Vagina (tissue), 2 donors: ENCODE measurements at regions not wholly inside any gene's neighbourhood (a gene's known extent, or its start where the extent isn't known, plus 50 kb on each side); places are given as distances from the start of the nearest gene placed in this dataset. TPM values are rescaled to one million over a fixed set of nuclear protein-coding genes. Genes with fewer than 3 reads are reported as not detected.

ENCODE experiments used
- DNase-seq, 2 donors: peaks; one replicate each; pipeline ENCODE4 v3.0.0-alpha.2; 2017; ENCODE audit errors: extremely low spot score in 2 of 2
- H3K27ac ChIP-seq: fragments of 200-600 bp; sonication (generic); one replicate; pipeline ENCODE4 v1.5.1; 2019
- H3K27me3 ChIP-seq: fragments of 200-600 bp; sonication (generic); one replicate; pipeline ENCODE4 v1.5.1; 2019
- H3K36me3 ChIP-seq, 2 donors: fragments of 200-600 bp; sonication (generic); one replicate each; pipeline ENCODE4 v1.5.1; 2017 to 2019
- H3K4me1 ChIP-seq: fragments of 200-600 bp; sonication (generic); one replicate; pipeline ENCODE4 v1.5.1; 2019
- H3K4me3 ChIP-seq, 2 donors: fragments of 200-600 bp; sonication (generic); 1 replicate in 1 of 2; 2 replicates in 1 of 2; pipeline ENCODE4 v1.5.1; 2016 to 2019
- H3K9me3 ChIP-seq: fragments of 200-600 bp; sonication (generic); one replicate; pipeline ENCODE4 v1.5.1; 2019
- CTCF ChIP-seq, 3 experiments: fragments of 450-650 bp in 2 of 3; fragments of 200-600 bp in 1 of 3; sonication (generic) in 1 of 3; IDR thresholded peaks; one replicate each; pipeline ENCODE4 v1.5.1; 2017 to 2019; ENCODE audit warnings: antibody characterized with exemption in 3 of 3, mild to moderate bottlenecking in 2 of 3, moderate library complexity in 2 of 3
- POLR2A ChIP-seq, 2 donors: fragments of 450-650 bp; IDR thresholded peaks; one replicate each; pipeline ENCODE4 v1.6.1; 2017; ENCODE audit warnings: antibody characterized with exemption in 2 of 2, mild to moderate bottlenecking in 2 of 2, moderate library complexity in 2 of 2
- POLR2AphosphoS5 ChIP-seq, 2 donors: sonication (generic); formaldehyde crosslinking; IDR thresholded peaks; one replicate each; pipeline ENCODE4 v1.9.0; 2017; ENCODE audit warnings: antibody characterized with exemption in 2 of 2, mild to moderate bottlenecking in 2 of 2, low read depth in 1 of 2; ENCODE audit not compliant: insufficient read depth in 1 of 2
- intact Hi-C: fragments of 100-400 bp; cut with DNase I; formaldehyde crosslinking; loops from one replicate; pipeline ENCODE4 v1.15.1; 2023
- small RNA-seq: library from RNA; depleted of rRNA; stranded (forward); fragments of <200 nt; gene quantifications from one replicate; pipeline ENCODE3, GENCODE V24; 2016

DNA sequence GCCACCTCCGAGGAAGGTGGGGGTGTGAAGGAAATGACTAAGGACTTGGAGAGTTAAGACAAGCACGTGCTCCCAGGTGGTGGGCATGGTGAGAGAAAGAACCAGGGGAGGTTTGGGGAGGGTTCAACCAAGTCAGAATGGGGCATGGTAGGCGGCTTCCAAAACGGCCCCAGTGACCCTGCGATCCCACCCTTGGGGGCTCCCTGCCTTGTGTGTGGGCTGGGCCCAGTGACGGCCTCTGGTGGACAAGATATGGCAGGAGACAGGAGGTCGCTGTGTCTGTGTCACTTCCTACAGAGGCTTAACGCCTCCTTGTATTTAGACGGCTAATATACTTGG is 51.3 kb upstream of the IRX4 start:
- DNase-seq = no peak
- H3K4me1 ChIP-seq = peaks cover 15% of the 10 kb centered on the region
- H3K27me3 ChIP-seq = no peaks in the 10 kb centered on the region
- TF ChIP-seq CTCF (IDR thresholded peaks at IDR 0.05) (no peak), POLR2AphosphoS5 (IDR thresholded peaks at IDR 0.05; ENCODE audit: insufficient read depth in 1 of 2, low read depth in 1 of 2) (no peak), POLR2A (IDR thresholded peaks at IDR 0.05) (no peak)
- intact Hi-C loops = no loop called here
- no peak overlapping the region for H3K4me3 ChIP-seq
- H3K27ac ChIP-seq = no peak overlapping the region
- no peaks in the 10 kb centered on the region for H3K36me3 ChIP-seq
- no peaks in the 10 kb centered on the region for H3K9me3 ChIP-seq

- Histone ChIP-seq H3K36me3 (no peaks in the 10 kb centered on the region), H3K27me3 (no peaks in the 10 kb centered on the region), H3K4me1 (peaks cover 15% of the 10 kb centered on the region), H3K4me3 (no peak overlapping the region), H3K9me3 (no peaks in the 10 kb centered on the region), H3K27ac (no peak overlapping the region)
- no peak for DNase-seq
- intact Hi-C loops = no loop called here
- TF ChIP-seq CTCF (IDR thresholded peaks at IDR 0.05) = no peak
- no peak for TF ChIP-seq POLR2A (IDR thresholded peaks at IDR 0.05)
- no peak for TF ChIP-seq POLR2AphosphoS5 (IDR thresholded peaks at IDR 0.05; ENCODE audit: insufficient read depth in 1 of 2, low read depth in 1 of 2)
These were observed 50.8 kb upstream of the IRX4 start for GRCh38 chr5:1933364-1934055.

Small RNAs in the stretch of these regions (small RNA-seq; reads per million reads assigned to genes)
- gene AC092266.1 (not detected), gene RF00019 (not detected)
